NCI-H2107 (cell line): ENCODE measurements at regions not wholly inside any gene's neighbourhood (a gene's known extent, or its start where the extent isn't known, plus 50 kb on each side); places are given as distances from the start of the nearest gene placed in this dataset.
A peak's percentile ranks its signal among the peaks of the same experiment; 100 is the strongest.
"Not testable (repeated sequence)": the region's sequence is repeated elsewhere in the genome, so short reads cannot be mapped to it uniquely, and the experiment has no call there.

Experiments used
- DNase-seq: peaks from one replicate; lab custom pipeline; 2025; lab: John Stamatoyannopoulos, UW

GRCh38 chr3:61381745-61382392, 130.6 kb upstream of the FHIT start:
- peak; percentile 1 for DNase-seq

- DNase-seq = no peak
Observed at GRCh38 chr3:61387817-61388216, 136.6 kb upstream of the FHIT start.

GRCh38 chr3:61393480-61393947, 142.3 kb upstream of the FHIT start:
- not testable (repeated sequence) for DNase-seq

GRCh38 chr3:61401359-61401758, 150.1 kb upstream of the FHIT start:
- no peak for DNase-seq

- DNase-seq = no peak
Observed at GRCh38 chr3:61407397-61407796, 154.0 kb upstream of the PTPRG start.

- no peak for DNase-seq
Observed at GRCh38 chr3:61409638-61410037, 151.7 kb upstream of the PTPRG start.

GRCh38 chr3:61410358-61410757, 151.0 kb upstream of the PTPRG start:
- not testable (repeated sequence) for DNase-seq

- no peak for DNase-seq
Observed at GRCh38 chr3:61411009-61411662, 150.2 kb upstream of the PTPRG start.

- DNase-seq = no peak
Observed at GRCh38 chr3:61414456-61414855, 146.9 kb upstream of the PTPRG start.

- no peak for DNase-seq
Observed at GRCh38 chr3:61415201-61415600, 146.2 kb upstream of the PTPRG start.

- DNase-seq = no peak
Observed at GRCh38 chr3:61416618-61417017, 144.8 kb upstream of the PTPRG start.

- no peak for DNase-seq
Observed at GRCh38 chr3:61417352-61417751, 144.0 kb upstream of the PTPRG start.

GRCh38 chr3:61420136-61420759, 141.1 kb upstream of the PTPRG start:
- DNase-seq = no peak

GRCh38 chr3:61422945-61423673, 138.3 kb upstream of the PTPRG start:
- no peak for DNase-seq

- no peak for DNase-seq
Observed at GRCh38 chr3:61425356-61425755, 136.0 kb upstream of the PTPRG start.

GRCh38 chr3:61429106-61429505, 132.3 kb upstream of the PTPRG start:
- no peak for DNase-seq

- DNase-seq = not testable (repeated sequence)
Observed at GRCh38 chr3:61434901-61435300, 126.5 kb upstream of the PTPRG start.

- DNase-seq = not testable (repeated sequence)
Observed at GRCh38 chr3:61435361-61435760, 126.0 kb upstream of the PTPRG start.

- DNase-seq = no peak
Observed at GRCh38 chr3:61438253-61439121, 122.9 kb upstream of the PTPRG start.

- no peak for DNase-seq
Observed at GRCh38 chr3:61439122-61439458, 122.3 kb upstream of the PTPRG start.

GRCh38 chr3:61442696-61443095, 118.7 kb upstream of the PTPRG start:
- DNase-seq = no peak

- DNase-seq = no peak
Observed at GRCh38 chr3:61443886-61444285, 117.5 kb upstream of the PTPRG start.
